ENCODE measurements at regions not wholly inside any gene's neighbourhood (a gene's known extent, or its start where the extent isn't known, plus 50 kb on each side); places are given as distances from the start of the nearest gene placed in this dataset.

DNA sequence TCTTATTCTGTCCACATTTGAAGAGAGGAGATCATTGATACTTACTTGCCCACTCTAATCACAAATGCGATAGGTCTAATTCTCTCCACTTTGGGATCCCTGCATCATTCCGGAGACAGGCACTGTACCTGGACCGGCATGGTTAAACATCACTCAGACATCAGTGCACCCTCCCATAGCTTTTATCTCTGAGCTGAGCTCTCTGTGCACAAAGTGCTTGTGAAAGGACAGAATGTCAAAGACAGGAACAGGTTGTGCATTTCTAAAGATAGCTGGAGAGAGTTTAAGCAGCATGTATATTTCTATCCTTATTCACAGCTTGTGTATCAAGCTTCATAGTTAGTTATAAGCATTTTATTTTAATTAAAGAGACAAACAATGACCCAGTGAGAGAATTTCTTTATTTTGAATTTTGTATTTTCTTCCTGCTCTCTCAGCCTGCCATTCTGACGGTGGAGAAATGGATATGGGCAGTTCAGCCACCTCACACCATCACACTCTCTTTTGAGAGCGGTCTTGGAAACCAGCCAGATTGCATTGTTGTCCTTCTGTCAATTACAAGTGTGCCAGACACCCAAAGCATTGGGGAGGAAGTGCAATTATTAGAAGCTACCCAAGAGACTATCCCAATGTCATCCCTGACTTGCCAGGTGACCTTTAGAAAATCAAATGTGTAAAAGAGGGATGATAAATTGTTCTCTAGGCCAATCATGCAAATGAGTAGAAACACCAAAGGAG is 65.2 kb upstream of the CHL1 start:
- H3K4me1 ChIP-seq: no peaks in the 10 kb centered on the region
- H3K4me3 ChIP-seq: no peak overlapping the region
- DNase-seq (ENCODE audit: low spot score in 2 of 2): no peak
- H3K36me3 ChIP-seq: no peaks in the 10 kb centered on the region
- no peak overlapping the region for H3K27ac ChIP-seq
- H3K9me3 ChIP-seq: no peaks in the 10 kb centered on the region
- H3K27me3 ChIP-seq: no peaks in the 10 kb centered on the region
- WGBS, 2 donors: 80 to 83% methylated on average over 5 of the region's 5 CpGs
- TF ChIP-seq POLR2A (IDR thresholded peaks at IDR 0.05) (no peak), EP300 (IDR thresholded peaks at IDR 0.05) (no peak)
- TF ChIP-seq, protein P1, sequence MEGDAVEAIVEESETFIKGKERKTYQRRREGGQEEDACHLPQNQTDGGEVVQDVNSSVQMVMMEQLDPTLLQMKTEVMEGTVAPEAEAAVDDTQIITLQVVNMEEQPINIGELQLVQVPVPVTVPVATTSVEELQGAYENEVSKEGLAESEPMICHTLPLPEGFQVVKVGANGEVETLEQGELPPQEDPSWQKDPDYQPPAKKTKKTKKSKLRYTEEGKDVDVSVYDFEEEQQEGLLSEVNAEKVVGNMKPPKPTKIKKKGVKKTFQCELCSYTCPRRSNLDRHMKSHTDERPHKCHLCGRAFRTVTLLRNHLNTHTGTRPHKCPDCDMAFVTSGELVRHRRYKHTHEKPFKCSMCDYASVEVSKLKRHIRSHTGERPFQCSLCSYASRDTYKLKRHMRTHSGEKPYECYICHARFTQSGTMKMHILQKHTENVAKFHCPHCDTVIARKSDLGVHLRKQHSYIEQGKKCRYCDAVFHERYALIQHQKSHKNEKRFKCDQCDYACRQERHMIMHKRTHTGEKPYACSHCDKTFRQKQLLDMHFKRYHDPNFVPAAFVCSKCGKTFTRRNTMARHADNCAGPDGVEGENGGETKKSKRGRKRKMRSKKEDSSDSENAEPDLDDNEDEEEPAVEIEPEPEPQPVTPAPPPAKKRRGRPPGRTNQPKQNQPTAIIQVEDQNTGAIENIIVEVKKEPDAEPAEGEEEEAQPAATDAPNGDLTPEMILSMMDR (IDR thresholded peaks at IDR 0.05): no peak

DNA sequence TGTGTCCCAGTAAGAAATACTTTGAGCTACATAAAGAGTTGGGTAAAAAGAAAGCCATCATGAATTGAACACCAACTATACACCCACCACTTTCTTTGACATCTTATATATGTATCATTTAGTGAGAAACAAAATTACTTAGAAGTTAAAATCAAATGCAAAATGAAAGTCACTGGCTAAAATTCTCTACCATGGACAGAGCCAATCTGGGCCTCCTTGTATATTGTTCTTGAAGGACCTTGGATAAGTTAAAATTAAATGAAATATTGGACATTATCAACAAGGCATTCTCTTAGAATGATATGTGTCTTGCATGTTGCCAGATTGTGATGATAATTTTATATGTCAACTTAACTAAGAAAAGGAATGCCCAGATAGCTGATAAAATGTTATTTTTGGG is 64.2 kb upstream of the CHL1 start:
- Histone ChIP-seq H3K4me1 (no peaks in the 10 kb centered on the region), H3K36me3 (no peaks in the 10 kb centered on the region), H3K27ac (no peak overlapping the region), H3K27me3 (no peaks in the 10 kb centered on the region), H3K9me3 (no peaks in the 10 kb centered on the region), H3K4me3 (no peak overlapping the region)
- no peak for DNase-seq (ENCODE audit: low spot score in 2 of 2)
- TF ChIP-seq POLR2A (IDR thresholded peaks at IDR 0.05) (no peak), EP300 (IDR thresholded peaks at IDR 0.05) (no peak)
- TF ChIP-seq, protein P1 (IDR thresholded peaks at IDR 0.05): no peak

DNA sequence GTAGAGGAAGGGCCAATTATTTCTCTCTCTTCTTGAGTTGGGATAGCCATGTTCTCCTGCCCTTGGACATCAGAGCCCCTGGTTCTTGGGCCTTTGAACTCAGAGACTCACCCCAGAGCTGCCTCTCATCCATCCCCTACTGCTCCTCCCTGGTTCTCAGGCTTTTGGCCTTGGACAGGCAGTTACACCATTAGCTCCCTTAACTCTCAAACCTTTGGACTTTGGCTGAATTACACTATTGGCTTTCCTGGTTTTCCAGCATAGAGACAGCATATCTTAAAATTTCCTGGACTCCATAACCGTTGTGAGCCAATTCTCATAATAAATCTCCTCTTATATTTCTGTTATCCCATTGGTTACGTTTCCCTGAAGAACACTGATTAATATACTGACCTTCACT is 63.7 kb upstream of the CHL1 start:
- Histone ChIP-seq H3K4me3 (no peak overlapping the region), H3K27me3 (no peaks in the 10 kb centered on the region), H3K4me1 (no peaks in the 10 kb centered on the region), H3K9me3 (no peaks in the 10 kb centered on the region), H3K27ac (no peak overlapping the region), H3K36me3 (no peaks in the 10 kb centered on the region)
- no peak for DNase-seq (ENCODE audit: low spot score in 2 of 2)
- TF ChIP-seq POLR2A (IDR thresholded peaks at IDR 0.05) (no peak), EP300 (IDR thresholded peaks at IDR 0.05) (no peak)
- TF ChIP-seq, protein P1 (IDR thresholded peaks at IDR 0.05): no peak
- 78 to 85% methylated on average over 2 of the region's 2 CpGs for WGBS, 2 donors

DNA sequence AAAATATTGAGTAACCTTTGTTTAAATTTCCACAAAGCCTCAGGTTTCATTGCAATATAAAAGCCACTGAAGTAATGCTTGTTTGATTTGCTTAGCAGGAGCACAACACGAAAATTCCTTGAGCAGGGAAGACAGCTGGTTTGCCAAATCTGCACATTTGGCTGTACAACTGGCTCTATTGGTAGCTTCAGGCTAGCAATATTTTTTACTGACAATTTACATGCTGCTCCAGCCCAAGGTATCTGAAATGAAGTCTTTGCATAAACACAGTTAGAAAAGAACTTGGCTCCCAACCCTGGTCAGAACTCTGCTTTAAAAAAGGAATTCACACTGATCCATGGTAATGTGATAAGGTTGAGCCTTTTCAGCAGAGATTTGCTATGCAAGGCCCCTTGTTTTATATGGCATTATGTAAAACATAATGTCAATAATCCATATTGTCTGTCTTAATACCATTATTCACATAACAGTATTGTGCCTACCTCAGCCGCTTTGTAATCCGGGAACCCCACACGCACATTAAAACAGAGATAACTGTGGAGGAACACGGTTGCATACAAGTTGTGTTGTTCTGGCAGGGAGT is 55.7 kb upstream of the CHL1 start:
- TF ChIP-seq POLR2A (IDR thresholded peaks at IDR 0.05) (no peak), EP300 (IDR thresholded peaks at IDR 0.05) (no peak)
- TF ChIP-seq, protein P1 (IDR thresholded peaks at IDR 0.05): no peak
- Histone ChIP-seq H3K4me1 (no peaks in the 10 kb centered on the region), H3K9me3 (no peaks in the 10 kb centered on the region), H3K27ac (no peak overlapping the region), H3K4me3 (no peak overlapping the region), H3K27me3 (no peaks in the 10 kb centered on the region), H3K36me3 (no peaks in the 10 kb centered on the region)
- WGBS, 2 donors: 82 to 83% methylated on average over 5 of the region's 5 CpGs
- DNase-seq (ENCODE audit: low spot score in 2 of 2): no peak
